ENCODE measurements at regions not wholly inside any gene's neighbourhood (a gene's known extent, or its start where the extent isn't known, plus 50 kb on each side); places are given as distances from the start of the nearest gene placed in this dataset.

DNA sequence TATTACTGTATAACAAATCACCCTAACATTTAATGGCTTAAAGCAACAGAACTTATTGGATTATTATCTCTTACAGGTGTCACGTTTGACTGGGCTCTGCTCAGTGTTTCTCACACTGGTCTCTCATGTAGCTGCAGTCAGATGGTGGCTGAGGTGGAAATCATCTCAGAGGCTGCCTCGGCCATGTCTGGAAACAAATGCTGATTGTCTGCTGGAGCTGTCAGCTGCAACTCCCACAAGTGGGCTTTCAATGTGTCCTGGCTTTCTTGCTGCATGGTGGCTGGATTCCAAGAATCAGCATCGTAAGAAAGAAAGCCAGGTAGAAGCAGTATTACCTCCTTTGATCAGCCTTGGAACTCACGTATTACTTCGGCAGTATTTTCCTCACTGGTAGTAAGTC is 277.6 kb downstream of the SPANXN1 start:
- Histone ChIP-seq H3K4ac (ENCODE audit: low read depth, low read length) (no peak overlapping the region), H3K4me2 (ENCODE audit: insufficient read depth, insufficient read length, low read length) (no peak overlapping the region), H3K9me3 (ENCODE audit: control insufficient read depth, low read depth, low read length) (peaks cover 39% of the 10 kb centered on the region), H3K79me1 (ENCODE audit: insufficient read depth, low read depth, low read length, poor library complexity, severe bottlenecking) (no peaks in the 10 kb centered on the region), H4K20me1 (ENCODE audit: control insufficient read depth, insufficient read depth, insufficient read length) (no peaks in the 10 kb centered on the region), H4K8ac (replicated peaks; ENCODE audit: insufficient read length, low read depth, low read length) (no peak overlapping the region), H3T11ph (ENCODE audit: low read length) (no peak overlapping the region), H3K4me1 (ENCODE audit: insufficient read depth, low read length) (no peaks in the 10 kb centered on the region), H2BK12ac (ENCODE audit: insufficient read length, low read depth, low read length) (no peak overlapping the region), H3K14ac (ENCODE audit: insufficient read depth, low read length) (no peak overlapping the region), H3K27ac (ENCODE audit: insufficient read length, low read depth, low read length) (no peak overlapping the region), H2BK15ac (ENCODE audit: low read depth, low read length) (no peak overlapping the region), H3K18ac (ENCODE audit: insufficient read length, low read depth, low read length) (no peak overlapping the region), H2BK5ac (ENCODE audit: insufficient read length, low read length) (no peak overlapping the region), H2AK5ac (ENCODE audit: insufficient read length, low read length) (no peak overlapping the region), H2BK120ac (ENCODE audit: low read depth, low read length, poor library complexity, severe bottlenecking) (no peak overlapping the region), H3K56ac (ENCODE audit: insufficient read length, low read depth, low read length) (no peak overlapping the region), H3K23me2 (ENCODE audit: insufficient read length, low read depth, low read length, poor library complexity, severe bottlenecking) (no peaks in the 10 kb centered on the region), H4K5ac (ENCODE audit: insufficient read length, low read depth, low read length) (no peak overlapping the region), H4K91ac (ENCODE audit: insufficient read length, low read depth, low read length) (no peak overlapping the region), H3K23ac (ENCODE audit: insufficient read length, low read depth, low read length) (no peak overlapping the region), H3K27me3 (ENCODE audit: insufficient read depth, low read length) (no peaks in the 10 kb centered on the region), H3K79me2 (ENCODE audit: insufficient read depth, low read length) (no peaks in the 10 kb centered on the region), H2BK20ac (ENCODE audit: low read depth, low read length, poor library complexity, severe bottlenecking) (no peak overlapping the region), H3K9ac (ENCODE audit: extremely low read depth, insufficient read length, low read length) (no peak overlapping the region), H2AFZ (ENCODE audit: low read length) (no peak overlapping the region)
- H3K27ac Mint-ChIP-seq = no peak overlapping the region
- TF ChIP-seq, protein P1, sequence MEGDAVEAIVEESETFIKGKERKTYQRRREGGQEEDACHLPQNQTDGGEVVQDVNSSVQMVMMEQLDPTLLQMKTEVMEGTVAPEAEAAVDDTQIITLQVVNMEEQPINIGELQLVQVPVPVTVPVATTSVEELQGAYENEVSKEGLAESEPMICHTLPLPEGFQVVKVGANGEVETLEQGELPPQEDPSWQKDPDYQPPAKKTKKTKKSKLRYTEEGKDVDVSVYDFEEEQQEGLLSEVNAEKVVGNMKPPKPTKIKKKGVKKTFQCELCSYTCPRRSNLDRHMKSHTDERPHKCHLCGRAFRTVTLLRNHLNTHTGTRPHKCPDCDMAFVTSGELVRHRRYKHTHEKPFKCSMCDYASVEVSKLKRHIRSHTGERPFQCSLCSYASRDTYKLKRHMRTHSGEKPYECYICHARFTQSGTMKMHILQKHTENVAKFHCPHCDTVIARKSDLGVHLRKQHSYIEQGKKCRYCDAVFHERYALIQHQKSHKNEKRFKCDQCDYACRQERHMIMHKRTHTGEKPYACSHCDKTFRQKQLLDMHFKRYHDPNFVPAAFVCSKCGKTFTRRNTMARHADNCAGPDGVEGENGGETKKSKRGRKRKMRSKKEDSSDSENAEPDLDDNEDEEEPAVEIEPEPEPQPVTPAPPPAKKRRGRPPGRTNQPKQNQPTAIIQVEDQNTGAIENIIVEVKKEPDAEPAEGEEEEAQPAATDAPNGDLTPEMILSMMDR (conservative IDR thresholded peaks at IDR 0.05) = no peak
- DNase-seq = no peak
- no peak overlapping the region for H3K4me3 Mint-ChIP-seq
- peaks cover 52 to 68% of the 10 kb centered on the region in 2 experiments for H3K9me3 Mint-ChIP-seq
- no peaks in the 10 kb centered on the region for H3K4me1 Mint-ChIP-seq
- no peaks in the 10 kb centered on the region for H3K36me3 Mint-ChIP-seq (ENCODE audit: insufficient read depth in 1 of 3, low read depth in 3 of 3)
- WGBS (ENCODE audit: extremely low coverage, insufficient read length, low lambda C conversion rate) = no CpG with 5 or more reads among the region's 5 CpGs
- no peaks in the 10 kb centered on the region; the same call in 1 of the 2 replicates for H3K27me3 Mint-ChIP-seq (ENCODE audit: low read depth)
